NOMO-1 treated with dmso at 0.1 percent for 144 hours (cell line): ENCODE measurements at regions not wholly inside any gene's neighbourhood (a gene's known extent, or its start where the extent isn't known, plus 50 kb on each side); places are given as distances from the start of the nearest gene placed in this dataset.
"Not testable (repeated sequence)": the region's sequence is repeated elsewhere in the genome, so short reads cannot be mapped to it uniquely, and the experiment has no call there.

Experiments
- DNase-seq: peaks from one replicate; lab custom pipeline; 2025; ENCODE audit not compliant: unreplicated experiment; lab: John Stamatoyannopoulos, UW

GRCh38 chr17:83202002-83203000, 122.9 kb downstream of the METRNL start:
- no peak for DNase-seq

GRCh38 chr17:83203073-83203471, 123.7 kb downstream of the METRNL start:
- peak; percentile 63 for DNase-seq

GRCh38 chr17:83203472-83204221, 124.2 kb downstream of the METRNL start:
- no peak for DNase-seq

DNA sequence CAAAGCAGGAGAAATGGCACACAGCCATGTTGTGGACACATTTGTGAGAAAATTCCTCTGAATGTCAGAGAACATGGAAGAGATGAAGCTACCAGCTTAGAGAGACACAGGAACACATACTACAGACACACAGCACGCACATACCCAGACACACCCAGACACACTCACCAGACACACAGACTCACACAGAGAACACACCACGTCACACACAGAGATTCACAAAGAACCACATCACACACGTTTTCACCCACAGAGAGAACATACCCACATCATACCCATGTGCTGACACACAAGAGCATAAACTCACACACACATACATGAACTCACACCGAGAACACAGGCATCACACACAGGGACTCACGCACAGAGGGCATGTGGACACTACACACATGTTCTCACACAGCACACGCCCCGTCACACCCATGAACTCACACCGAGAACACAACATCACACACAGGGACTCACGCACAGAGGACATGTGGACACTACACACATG, 124.9 kb downstream of the METRNL start:
- no peak for DNase-seq

DNA sequence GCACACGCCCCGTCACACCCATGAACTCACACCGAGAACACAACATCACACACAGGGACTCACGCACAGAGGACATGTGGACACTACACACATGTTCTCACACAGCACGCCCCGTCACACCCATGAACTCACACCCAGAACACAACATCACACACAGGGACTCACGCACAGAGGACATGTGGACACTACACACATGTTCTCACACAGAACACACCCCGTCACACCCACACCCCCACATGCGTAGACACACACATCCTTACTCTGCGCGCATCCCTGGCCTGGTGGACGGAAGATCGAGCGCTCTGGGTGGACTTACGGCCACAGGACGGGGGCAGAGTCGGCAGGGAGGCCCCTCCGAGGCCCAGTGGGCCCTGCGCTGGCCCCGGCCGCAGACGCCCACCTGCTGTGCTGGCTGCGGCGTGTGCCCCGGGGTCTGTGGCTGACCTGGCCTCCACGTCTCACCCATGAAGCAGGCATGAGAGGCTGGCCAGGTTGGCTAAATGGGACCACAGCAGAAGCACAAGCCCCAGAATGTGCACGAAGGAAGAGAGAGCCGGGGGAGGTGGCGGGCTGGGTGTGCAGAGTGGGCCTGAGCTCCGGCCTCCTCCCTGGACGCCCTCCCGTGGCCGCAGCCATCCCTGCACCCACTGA, 125.5 kb downstream of the METRNL start:
- not testable (repeated sequence) for DNase-seq

DNA sequence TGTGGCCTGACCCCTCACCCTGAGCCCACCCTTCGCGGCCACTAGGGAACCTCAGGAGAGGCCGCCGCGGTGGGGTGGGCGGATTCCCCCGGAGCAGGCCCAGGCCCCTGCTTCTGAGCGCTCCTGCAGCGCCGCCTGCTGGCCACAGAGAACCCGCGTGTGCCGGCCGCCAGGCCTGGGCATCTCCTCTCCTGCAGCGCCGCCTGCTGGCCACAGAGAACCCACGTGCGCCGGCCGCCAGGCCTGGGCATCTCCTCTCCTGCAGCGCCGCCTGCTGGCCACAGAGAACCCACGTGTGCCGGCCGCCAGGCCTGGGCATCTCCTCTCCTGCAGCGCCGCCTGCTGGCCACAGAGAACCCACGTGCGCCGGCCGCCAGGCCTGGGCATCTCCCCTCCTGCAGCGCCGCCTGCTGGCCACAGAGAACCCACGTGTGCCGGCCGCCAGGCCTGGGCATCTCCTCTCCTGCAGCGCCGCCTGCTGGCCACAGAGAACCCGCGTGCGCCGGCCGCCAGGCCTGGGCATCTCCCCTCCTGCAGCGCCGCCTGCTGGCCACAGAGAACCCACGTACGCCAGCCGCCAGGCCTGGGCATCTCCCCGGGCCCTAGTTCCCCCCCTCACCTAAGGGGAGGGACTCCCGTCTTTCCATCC, 126.1 kb downstream of the METRNL start:
- not testable (repeated sequence) for DNase-seq

DNA sequence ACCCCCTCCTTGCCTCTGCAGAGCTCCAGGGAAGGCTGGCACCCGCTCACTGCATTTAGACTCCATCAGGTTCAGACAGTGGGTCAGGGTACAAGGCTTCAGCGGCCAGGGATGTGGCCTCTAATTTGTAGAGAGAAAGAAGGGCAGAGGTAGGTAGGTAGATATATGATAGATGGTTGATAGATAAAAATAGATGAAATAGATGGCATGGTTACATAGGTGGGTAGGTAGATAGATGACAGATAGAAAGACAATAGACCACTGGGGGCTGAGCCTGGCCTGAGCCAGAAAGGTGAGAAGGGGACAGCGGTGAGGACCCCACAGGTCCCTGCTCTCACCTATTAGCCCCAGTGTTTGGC, 126.6 kb downstream of the METRNL start:
- DNase-seq, result not testable (repeated sequence)

- DNase-seq, result not testable (repeated sequence)
Observed at GRCh38 chr17:83206819-83207588, 127.6 kb downstream of the METRNL start.

DNA sequence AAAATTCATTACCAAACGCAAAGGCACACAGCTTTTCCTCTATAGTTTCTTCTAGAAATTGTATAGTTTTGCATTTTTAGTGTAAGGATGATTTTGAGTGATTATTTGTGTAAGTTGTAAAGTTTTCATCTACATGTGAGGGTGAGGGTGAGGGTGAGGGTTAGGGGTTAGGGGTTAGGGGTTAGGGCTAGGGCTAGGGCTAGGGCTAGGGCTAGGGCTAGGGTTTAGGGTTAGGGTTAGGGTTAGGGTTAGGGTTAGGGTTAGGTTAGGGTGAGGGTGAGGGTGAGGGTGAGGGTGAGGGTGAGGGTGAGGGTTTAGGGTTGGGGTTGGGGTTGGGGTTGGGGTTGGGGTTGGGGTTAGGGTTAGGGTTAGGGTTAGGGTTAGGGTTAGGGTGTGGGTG, 167.6 kb downstream of the METRNL start:
- not testable (repeated sequence) for DNase-seq
